Endometrium (tissue), 2 donors: ENCODE measurements at regions not wholly inside any gene's neighbourhood (a gene's known extent, or its start where the extent isn't known, plus 50 kb on each side); places are given as distances from the start of the nearest gene placed in this dataset.
"Not testable (repeated sequence)": the region's sequence is repeated elsewhere in the genome, so short reads cannot be mapped to it uniquely, and the experiment has no call there.

Experiments used
- FAIRE-seq: peaks from 2 replicates; lab custom pipeline; 2012; peaks lifted over from hg19 to GRCh38; lab: Jason Lieb, UNC
- donor health status: control.
- donor health status: control.

DNA sequence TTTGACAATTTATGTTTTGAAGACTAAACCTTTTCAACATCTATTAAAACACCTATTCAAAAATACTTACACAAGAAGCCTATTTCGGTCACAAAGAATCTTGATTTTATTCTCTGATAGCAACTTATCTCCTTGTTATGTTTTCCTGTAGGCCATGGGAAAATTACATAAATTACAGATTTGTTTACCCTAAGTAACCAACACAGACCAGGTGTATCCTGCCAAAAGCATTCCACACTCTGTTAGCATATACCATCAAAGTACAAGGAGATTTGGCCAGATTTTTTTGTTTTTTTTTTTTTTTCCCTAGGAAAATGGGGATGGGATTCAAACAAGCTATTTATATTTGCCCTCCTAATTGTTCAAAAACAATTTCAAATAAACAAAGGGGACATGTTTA, 497.9 kb upstream of the MAGEB18 start:
- FAIRE-seq = no peak

GRCh38 chrX:25646156-25646555, 492.0 kb upstream of the MAGEB18 start:
- no peak for FAIRE-seq

DNA sequence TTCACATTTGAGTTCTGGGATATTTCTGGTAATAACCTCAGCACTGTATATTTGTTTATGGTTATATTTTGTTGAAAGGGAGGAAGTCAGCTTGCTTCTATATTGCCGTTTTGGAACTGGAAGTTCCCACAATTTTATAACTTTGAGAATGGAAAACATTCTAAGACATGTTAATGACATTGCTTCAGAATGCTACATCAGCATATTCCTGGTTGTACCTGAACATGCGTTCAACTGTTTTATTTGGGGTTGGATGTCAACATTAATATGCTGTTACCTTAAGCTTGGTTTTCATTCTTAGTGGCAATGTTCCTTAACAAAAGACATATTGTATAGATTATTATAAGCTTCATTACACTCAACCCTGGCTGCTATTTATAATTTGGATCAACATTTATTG, 489.4 kb upstream of the MAGEB18 start:
- FAIRE-seq = no peak

- no peak for FAIRE-seq
These were observed 487.8 kb upstream of the MAGEB18 start for GRCh38 chrX:25650216-25650820.

DNA sequence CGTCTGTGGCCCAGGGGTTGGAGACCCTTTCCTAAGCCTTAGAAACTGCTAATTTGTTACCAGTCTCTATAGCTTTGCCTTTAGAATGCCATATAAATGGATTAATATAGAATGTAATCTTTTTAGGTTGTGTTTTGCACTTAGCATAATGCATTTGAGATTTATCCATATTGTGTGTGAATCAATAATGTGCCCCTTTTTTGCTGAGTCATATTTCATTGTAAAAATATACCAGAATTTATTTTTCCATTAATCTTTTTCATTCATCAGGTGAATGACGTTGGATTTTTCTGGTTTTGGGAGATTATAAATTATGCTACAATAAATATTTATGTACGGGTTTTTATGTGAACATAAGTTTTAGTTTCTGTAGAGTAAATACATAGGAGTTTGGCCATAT, 478.8 kb upstream of the MAGEB18 start:
- no peak for FAIRE-seq

DNA sequence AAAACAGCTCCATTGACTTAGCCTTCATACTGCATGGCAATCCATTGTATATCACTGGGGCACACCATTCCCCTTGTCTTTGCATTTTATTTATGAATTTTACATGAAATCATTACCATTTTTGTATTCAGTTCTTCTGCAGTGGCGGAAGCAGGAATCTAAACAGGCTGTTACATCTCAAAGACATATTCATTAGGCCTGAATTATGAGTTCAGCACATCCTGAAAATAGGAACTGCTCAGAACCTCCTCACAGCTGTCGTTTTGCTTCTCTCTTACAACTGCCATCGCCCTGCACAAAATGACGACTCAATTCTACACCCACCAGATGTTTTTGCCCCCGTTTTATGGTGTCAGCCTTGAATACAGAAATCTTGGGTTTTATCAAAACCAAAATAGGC, 474.4 kb upstream of the MAGEB18 start:
- FAIRE-seq = no peak

DNA sequence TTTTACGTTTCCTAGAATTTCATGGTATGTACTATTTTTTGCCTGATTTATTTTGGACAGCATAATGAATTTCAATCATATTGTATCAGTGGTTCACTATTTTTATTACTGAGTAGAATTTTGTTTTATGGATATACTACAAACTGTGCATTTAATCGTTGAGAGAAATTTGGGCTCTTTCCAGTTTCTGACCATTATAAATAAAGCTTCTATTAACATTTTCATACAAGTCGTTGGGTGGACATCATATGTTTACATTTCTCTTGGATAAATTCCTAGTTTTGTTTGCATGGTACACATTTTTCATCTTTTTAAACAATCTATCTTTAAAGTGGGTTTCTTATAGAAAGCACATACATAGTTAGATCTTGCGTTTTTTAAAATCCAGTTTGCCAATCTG, 472.7 kb upstream of the MAGEB18 start:
- no peak for FAIRE-seq

- FAIRE-seq = no peak
These were observed 470.5 kb upstream of the MAGEB18 start for GRCh38 chrX:25667681-25668080.

DNA sequence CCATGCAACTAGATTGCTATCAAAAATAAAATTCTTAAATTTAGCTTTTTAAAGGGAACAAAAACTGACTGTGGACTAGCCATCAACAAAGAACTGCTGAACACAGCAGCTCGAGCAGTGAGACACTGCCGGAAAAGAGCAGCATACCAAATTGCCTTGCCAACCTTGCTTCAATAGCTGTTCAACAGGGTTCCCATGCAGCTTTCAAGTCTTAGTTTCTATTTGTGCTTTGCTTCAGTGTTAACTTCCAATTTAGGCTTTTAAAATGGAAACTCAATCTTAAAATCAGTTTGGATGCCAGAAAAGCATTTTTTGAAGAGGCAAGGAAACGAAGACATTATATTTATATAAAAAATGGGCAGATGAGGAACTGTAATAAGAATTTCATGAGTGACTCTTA, 463.4 kb upstream of the MAGEB18 start:
- FAIRE-seq = no peak

DNA sequence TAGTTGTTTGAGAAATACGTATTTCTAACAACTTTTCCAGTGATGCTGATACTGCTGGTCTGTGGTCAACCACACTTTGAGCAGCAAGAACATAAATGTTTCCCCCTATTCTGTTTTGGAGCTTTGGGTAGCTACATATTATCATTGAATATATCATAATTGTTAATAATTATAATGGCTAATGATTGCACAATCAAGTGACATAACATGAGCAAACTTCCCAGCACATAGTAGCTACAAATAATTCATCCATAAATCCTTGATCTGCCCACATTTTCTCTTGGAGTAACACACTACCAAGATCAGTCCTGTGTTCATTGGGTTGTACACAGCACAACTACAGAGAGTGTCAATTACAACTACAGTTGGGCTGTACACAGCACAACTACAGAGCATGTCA, 436.3 kb upstream of the MAGEB18 start:
- no peak for FAIRE-seq

DNA sequence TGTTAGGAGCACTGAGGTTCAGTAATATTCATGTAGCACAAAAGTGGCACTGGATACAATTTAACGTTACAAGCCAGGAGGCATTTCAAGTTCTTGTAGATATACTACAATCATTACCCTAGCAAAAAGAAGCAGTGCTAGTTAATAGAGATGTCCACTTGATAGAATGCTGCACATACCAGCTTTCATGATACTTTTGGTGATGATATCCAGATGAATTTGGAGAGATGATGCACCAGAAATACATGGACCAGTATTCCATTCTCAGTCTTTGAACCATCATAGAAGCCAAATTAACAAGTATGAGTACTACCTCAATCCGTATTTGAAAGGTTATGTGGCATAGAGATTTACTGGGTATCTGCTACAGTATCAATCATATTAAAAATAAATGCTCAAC, 421.0 kb upstream of the MAGEB18 start:
- FAIRE-seq = no peak

DNA sequence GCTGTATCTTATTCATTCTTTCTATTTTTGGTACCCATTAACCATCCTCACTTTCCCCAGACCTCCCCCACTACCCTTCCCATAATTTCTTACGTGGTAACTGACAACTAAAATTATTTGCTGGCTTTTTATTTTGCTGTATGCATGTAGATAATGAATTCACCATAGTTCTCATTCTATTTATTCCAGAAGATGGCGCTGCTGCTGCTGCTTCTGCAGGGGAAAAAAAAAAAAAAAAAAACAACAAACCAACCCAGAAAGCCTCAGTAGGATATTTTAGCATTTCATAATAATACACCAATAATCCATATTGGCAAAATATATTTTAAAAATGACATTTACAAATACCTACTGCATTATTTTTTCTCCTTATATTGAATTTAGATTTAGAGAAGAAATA, 416.6 kb upstream of the MAGEB18 start:
- FAIRE-seq = no peak

GRCh38 chrX:25726539-25726938, 411.6 kb upstream of the MAGEB18 start:
- FAIRE-seq = no peak

GRCh38 chrX:25733148-25733547, 405.0 kb upstream of the MAGEB18 start:
- no peak for FAIRE-seq

GRCh38 chrX:25737540-25737939, 400.6 kb upstream of the MAGEB18 start:
- FAIRE-seq = no peak

DNA sequence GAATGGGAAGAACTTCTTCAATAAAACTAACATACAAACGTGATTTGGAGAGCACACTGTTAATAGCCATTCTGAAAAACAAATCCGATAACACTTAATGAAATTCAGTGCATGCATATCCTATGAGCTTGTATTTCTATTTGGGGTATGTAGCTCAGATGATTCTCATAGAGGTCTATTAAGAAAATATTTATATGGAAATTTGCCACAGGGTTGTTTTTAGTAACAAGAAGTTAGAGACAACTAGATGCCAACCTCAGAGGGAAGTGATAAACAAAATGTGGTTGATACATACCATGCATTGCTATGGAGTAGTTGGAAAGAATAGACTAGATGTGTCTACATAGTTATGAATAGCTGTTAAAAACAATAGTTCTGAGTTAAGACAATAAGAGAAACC, 395.8 kb upstream of the MAGEB18 start:
- FAIRE-seq = no peak

- no peak for FAIRE-seq
These were observed 383.7 kb upstream of the MAGEB18 start for GRCh38 chrX:25754399-25754798.

- no peak for FAIRE-seq
These were observed 382.9 kb upstream of the MAGEB18 start for GRCh38 chrX:25755194-25755593.

- FAIRE-seq = no peak
These were observed 375.5 kb upstream of the MAGEB18 start for GRCh38 chrX:25762656-25763055.

- not testable (repeated sequence) for FAIRE-seq
These were observed 366.3 kb upstream of the MAGEB18 start for GRCh38 chrX:25771853-25772252.

- FAIRE-seq = not testable (repeated sequence)
These were observed 340.3 kb upstream of the MAGEB18 start for GRCh38 chrX:25797796-25798195.

DNA sequence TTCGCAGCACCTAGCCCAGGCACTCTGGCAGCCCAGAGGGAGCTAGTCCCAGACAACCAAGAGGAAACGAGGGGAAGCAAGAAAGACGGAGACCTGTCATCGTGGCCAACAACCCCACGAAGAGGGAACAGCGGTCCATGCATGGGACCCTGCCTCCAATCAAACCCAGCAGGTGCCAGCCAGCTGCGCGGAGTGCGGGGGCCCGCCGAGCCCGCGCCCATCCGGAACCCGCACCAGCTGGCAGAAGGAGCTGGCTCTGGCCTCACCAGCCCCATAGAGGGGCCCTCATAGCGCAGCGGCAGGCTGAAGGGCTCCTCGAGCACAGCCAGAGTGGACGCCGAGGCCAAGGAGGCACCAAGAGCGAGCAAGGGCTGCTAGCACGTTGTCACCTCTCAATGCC, 332.4 kb upstream of the MAGEB18 start:
- no peak for FAIRE-seq

DNA sequence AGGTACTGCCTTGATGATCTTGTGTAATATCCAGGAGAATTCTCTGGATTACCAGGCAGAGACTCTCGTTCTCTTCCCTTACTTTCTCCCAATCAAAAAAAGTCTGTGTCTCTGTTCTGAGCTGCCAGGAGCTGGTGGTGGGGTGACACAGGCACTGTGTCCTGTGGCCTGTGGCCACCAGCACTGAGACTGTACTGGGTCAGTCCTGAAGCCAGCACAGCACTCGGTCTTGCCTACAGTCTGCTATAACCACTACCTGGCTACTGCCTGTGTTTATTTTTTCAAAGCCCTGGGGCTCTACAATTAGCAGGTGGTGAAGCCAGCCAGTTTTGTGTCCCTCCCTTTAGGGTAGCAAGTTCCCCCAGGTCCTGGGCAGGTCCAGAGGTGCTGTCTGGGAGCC, 331.1 kb upstream of the MAGEB18 start:
- no peak for FAIRE-seq

DNA sequence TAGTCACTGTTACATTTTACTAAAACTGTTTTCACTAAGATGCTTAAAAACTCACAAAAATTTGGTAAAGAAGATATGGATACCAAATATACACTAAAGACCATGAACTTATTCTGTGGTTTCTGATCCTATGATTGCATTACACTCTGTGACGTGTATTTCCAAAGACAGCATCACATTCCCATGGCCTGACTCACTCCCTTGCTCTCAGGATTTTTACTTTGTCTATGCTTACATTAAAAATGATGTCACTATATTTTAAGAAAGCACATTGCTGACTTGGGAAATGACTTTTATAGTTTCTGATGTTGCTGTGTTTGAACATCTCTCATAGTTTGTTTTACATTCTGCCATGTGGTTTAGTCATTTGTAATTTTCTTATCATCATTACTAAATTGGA, 327.9 kb upstream of the MAGEB18 start:
- FAIRE-seq = no peak

DNA sequence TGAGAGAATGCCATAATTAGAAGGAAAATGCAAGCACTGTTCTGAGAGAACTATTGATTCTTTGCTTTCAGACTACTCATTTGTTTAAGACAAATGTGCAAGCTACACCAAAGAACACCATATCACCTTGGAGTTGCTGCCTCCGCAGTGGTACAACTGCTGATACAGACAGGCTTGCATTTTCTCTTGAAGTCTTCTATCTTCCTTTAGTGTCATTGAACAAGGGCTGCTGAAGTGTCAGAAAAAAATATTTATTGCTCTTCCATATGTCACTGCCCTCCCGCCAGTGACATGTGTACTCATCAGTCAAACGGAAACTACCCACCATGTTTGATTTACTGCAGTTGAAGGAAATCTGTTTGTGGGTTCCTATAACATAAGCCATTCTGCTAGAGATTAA, 318.3 kb upstream of the MAGEB18 start:
- no peak for FAIRE-seq
